Stimulated activated naive CD4-positive, alpha-beta T cell (primary cell): ENCODE measurements at regions not wholly inside any gene's neighbourhood (a gene's known extent, or its start where the extent isn't known, plus 50 kb on each side); places are given as distances from the start of the nearest gene placed in this dataset.
"Not testable (repeated sequence)": the region's sequence is repeated elsewhere in the genome, so short reads cannot be mapped to it uniquely, and the experiment has no call there.

ENCODE experiments used
- DNase-seq, 6 experiments: peaks; one replicate each; lab custom pipeline; 2025; lab: John Stamatoyannopoulos, UW

GRCh38 chr3:140870351-140870750, 71.3 kb upstream of the SLC25A36 start:
- no peak for DNase-seq

GRCh38 chr3:140871022-140871421, 70.6 kb upstream of the SLC25A36 start:
- no peak for DNase-seq

- not testable (repeated sequence) for DNase-seq
These were observed 69.5 kb upstream of the SLC25A36 start for GRCh38 chr3:140872165-140872564.

- DNase-seq: no peak
These were observed 58.1 kb upstream of the SLC25A36 start for GRCh38 chr3:140883428-140884040.

GRCh38 chr3:140885697-140886096, 55.9 kb upstream of the SLC25A36 start:
- not testable (repeated sequence) for DNase-seq
